DMS79 treated with DMSO at 0.1 percent for 48 hours (cell line): ENCODE measurements at regions not wholly inside any gene's neighbourhood (a gene's known extent, or its start where the extent isn't known, plus 50 kb on each side); places are given as distances from the start of the nearest gene placed in this dataset.

Source experiments
- DNase-seq: peaks from one replicate; lab custom pipeline; 2025; lab: John Stamatoyannopoulos, UW

DNA sequence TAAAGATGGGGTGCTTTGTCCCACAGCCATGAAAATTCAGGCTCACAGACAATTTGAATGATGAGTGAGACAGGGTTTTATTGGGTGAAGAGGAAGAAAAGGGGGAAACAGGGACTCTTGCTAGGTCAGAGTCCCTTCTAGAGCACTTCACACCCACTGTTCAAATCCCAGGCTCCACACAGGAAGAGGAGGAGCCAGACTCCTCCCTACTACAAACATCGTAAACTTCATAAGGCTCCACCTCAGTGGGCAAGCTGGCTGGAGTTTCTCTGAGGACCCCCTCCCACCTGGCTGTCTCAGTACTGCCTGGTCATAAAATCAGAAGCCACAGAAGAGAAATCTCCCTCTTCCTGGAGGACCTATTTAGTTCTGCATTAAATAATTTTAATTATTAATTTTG, 80.3 kb upstream of the KCNMB2 start:
- DNase-seq: no peak

DNA sequence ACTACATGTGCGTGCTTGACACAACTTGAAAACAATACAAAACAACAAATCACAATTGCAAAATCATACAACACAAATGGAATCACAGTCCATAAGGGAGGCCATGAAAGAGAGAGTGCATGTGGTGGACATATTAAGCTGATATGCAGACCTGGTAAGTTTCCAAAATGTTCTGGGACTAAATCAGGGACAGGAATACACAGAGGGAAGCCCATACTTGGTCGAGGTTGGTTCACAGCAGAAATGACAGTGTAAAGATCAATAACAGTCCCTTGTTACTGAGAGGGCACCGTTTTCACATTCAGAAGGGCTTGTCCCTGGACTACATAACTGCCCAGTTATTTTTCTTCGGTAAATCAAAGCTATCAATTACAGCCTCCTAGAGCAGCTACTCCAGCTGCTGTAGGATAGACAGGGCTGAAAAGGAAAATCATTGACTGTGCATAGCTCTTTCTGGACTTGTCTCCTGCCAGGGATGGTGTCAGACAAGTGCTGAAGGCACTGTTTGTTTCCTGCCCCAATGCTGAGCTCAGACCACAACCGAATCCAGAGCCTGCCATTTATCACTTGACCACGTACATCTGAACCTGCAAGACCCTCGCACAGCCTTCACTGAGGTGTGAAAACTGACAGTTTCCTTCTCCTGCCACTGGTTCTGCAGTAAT, 79.5 kb upstream of the KCNMB2 start:
- DNase-seq: no peak

DNA sequence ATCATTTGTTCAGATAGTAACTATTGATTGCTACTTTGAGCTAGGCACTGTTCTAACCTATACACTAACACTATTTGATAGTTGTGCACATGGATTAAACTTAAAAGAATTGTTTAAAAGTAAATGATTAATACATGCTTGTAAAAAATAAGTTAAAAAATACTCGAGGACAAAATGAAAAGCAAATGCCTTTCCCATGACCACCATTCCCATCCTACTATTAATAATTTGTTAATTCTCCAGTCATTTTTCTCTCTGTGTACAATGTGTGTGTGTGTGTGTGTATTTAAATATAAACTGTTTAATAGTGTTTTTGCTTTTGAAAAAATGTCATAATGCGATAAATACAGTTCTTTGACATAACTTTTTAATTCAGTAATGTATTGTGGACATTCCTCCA, 78.7 kb upstream of the KCNMB2 start:
- no peak for DNase-seq

DNA sequence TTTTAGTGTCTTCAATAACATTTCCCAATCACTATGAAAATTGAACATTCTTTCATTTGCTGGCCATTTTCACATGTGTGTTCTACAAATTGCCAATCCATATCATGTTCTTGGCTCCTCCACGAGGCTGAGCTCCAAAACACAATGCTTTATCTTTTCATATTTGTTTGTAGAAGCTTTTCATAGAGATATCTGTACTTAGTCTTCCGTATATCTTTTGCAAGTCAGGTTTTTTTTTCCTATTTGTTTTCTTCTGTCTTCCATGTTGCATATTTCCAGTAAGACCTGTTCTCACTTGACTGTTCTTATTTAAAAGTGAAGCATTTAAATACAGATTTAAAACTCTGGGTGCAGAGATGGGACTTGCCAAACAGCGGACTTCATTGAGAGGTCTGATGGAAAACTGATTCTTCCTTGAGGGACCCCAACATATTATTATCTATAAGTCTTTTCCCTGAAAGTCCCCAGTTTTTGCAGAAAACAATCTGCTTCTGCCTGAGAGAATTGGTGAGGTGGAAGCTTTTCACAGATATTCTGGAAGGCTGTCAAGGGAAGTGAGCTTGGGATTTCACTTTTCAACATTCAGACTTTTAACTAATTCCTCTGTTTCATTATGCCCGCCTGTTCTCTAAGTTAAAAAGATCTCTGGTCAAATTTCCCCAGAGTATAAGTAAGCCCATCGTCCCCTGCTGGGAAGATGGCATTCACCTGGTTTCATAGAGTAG, 77.8 kb upstream of the KCNMB2 start:
- DNase-seq: no peak

DNA sequence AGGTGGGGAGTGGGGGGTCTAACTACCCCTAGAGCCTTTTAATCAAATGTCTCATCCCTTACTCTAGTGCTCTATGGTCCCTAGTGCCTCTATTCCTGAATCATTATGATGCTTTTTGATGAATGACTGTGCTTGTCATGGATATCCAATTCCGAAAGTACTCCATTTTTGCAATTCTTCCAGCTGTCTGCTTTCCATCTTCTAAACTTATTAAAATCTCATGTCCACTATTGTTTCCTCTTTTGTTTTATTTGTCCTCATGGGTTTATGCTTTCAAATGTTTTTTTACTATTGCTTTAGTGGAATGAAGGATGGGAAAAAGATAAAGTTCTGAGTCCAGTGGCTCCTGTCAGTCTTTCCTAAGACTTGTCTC, 77.2 kb upstream of the KCNMB2 start:
- no peak for DNase-seq

DNA sequence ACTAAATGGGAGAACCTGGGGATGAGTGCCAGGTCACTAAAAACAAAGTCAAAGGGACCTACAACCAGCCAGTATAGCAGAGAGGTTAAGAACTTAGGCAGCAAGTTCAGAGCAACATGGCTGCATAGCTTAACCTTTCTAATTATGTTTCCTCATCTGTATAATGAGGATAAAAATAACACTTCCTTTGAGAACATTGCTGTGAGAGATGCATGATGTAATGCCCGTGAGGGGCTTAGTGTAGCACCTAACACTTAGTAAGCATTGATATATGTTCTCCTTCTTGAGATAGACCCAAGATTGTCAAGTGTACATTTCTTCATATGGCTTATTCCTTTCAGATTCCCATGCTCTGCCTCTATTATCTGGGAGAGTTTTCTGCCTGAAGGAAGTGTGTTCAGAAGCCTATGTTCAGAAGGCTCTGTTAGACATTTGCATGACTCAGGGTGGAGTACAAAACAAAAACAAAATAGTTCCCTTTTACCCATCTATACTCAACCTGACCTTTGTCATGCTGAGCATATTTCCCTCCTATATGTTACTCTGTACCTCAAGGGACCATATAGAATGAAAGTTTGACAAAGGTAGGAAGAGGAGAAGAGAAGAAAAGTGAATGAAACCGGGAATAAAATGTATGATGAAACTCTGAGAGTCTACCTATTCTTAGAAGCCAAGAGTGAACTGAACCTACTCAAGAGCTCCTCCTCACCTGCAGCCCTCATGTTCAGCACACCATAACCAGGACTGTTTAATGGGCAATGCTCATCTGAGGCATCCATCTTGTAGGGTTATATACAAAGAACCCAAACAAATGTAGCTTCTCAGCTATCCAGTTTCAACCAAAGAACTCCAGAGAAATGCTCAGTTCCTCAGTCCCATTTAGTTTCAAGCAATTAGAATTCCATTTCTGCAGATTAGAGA, 70.7 kb upstream of the KCNMB2 start:
- no peak for DNase-seq

DNA sequence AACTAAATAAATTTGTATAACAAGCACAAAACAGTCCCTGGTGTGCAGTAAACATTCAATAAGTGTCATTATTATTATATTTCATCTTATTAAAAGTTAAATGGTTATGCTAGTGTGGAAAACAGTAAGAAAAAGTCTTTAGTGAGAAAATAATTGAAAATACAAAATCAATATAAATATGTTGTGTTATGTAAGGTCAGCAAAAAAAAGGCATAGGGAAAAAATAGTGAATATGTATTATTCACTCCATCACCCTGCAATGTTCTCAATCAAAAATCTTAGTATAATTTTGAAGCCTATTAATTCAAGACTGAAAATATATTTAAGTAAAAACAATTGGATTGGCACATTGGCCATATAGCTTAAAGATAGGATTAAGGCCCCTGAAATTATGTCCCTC, 63.3 kb upstream of the KCNMB2 start:
- no peak for DNase-seq

DNA sequence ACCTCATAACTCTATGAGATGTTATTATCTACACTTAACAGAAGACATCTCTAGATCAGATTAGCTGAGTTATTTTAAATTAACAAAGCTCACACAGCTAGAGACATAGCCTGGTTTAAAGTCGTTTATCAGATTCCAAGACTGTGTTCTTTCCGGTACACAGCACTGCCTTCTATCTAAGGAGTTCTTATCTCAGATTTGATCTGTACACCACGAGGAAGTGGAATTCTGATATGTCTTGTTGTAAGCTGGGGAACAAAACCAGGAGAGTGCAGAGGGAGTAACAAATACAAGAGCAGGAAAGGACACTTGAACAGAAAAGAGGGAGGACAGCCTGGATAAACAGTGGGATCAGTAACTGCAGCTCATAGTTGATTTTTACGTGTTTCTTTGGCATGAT, 61.7 kb upstream of the KCNMB2 start:
- no peak for DNase-seq

DNA sequence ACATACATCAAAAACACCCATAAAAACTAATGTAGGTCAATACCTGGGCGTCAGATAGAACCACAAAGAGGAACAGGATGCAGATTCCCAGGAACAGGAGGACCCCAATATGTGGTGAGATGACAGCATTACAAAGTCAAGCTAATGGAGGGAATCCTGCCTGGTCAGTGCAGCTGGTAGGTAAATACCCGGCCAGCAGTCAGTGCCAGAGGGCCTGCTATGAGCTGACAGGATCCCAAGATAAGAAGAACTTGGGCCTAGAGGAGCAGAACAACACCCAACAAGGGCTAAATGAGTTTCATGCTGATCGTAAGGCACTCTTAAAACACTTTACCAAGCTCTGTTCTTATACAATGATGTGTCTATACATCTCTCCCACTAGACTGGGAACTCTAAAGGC, 61.2 kb upstream of the KCNMB2 start:
- no peak for DNase-seq

DNA sequence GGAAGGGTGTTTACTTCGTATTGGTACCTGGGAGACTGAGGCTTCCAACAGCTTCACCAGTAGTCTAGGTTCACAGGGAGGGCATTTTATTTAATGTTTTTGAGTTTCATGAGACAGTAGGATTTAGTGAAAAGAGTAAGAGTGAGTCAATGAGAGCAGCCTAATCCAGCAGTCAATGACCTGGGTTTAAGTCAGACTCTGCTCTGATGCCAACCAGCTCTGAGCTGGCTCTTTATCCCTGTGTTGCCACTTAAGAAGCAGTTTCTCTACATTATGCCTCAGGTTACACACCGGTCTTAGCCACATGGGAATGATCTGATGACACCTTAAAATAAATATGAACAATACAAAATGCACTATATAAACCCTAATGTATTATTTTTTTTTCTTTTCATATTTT, 59.4 kb upstream of the KCNMB2 start:
- no peak for DNase-seq

DNA sequence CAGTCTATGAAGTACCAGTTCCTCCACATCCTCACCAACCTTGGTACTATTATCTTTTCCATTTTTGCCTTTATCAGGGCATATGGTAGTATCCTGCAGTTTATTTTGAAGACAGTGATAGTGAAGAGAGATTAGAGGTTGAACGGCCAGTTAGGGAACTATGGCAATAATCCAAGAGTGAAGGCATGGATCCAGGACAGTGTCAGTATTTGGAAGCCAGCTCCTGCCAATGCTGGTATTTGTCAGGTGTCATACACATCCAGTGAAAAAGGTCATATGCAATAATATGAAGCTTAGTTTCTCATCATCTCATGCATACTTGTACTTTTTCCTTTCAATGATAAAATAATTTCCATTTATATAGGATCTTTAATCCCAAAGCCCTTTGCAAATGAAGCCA, 56.8 kb upstream of the KCNMB2 start:
- DNase-seq: no peak

DNA sequence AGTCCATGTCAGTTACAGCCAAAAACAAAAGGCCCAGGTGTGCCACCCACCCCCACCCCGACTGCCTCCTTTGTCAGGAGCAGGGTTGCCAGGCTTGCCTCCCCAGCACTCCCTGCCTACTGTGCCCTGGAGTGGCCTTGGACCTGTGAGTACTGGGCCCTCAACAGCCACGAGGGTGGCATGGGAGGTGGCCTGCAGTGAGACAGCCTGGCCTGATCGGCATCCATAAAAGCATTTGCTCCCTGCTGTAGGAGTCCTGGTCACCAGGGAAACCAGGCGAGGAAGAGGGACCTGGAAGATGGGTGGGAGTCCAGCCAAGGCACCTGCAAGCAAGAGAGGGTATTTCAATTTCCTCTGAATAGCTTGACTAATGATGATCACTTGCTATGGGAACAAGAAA, 56.4 kb upstream of the KCNMB2 start:
- DNase-seq: no peak

DNA sequence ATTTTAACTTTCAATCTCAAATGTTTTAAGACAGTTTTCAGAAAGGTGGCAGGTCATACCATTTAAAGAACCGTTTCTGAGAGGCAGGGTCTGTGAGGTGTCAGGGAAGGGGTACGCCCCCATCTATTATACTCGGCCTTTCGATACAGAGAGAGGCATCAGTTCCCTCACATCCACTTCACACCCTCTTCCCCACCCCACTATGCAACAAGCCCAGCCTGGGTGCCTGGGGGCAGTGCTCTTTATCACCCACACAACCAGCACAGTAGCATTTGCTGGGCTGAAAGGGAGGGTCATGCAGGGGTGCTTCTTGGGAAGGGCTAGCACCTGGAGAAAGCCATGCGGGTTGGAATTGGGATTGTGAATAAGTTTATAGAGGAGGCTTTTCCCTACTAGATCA, 56.0 kb upstream of the KCNMB2 start:
- no peak for DNase-seq

DNA sequence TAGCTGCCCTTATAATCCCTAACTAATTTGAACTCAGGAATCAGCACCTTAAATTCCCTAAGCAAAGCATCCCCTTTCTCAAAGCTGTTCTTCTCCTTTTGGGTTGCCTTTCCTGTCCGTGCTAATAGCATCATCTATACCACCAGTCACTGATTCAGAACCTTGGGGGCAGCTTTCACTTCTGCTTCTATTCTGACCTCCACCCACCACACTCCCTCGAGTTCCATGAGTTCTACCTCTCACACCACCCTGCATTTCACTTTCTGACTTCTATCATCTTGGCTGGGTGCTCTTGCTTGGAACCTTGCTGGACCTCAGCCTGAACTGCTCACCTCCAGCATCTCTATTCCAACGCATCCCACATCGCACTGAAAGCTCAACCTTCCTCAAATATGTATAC, 55.4 kb upstream of the KCNMB2 start:
- no peak for DNase-seq

DNA sequence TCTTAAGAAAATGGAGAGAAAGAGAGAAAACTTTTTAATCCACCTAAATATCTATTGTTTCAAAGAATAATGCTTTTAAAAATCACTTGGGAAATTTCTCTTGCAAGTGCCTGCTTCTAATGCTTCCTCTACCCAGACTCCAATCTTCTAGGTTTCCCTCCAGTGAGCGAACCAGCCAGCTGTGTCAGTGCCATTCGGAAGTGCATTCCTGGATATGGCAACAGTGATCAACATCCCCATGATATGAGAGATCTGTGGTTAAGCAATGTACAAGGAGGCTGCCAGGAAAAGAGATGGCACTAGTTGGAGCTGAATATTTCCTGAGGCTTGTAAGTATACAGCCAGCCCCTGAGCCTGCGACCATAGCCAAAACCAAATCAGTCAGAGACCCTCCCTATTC, 53.3 kb upstream of the KCNMB2 start:
- DNase-seq: no peak

DNA sequence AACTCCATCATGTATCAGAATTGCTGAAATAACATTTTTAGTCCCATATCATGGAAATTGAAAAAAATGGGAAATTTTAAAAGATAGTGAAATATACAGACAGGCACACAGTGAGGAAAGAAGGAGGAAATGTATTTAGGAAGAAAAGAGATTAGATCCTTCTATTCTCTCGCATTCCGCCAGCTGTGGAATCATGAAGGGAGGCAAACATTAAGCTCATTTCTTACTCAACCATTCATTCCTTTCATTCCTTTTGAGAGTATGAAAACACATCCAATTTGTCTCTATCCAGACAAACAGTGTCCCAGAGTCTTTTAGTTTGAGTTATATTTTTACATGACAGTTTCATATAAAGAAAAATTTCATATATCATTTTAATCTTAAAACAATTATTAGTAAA, 52.5 kb upstream of the KCNMB2 start:
- no peak for DNase-seq

DNA sequence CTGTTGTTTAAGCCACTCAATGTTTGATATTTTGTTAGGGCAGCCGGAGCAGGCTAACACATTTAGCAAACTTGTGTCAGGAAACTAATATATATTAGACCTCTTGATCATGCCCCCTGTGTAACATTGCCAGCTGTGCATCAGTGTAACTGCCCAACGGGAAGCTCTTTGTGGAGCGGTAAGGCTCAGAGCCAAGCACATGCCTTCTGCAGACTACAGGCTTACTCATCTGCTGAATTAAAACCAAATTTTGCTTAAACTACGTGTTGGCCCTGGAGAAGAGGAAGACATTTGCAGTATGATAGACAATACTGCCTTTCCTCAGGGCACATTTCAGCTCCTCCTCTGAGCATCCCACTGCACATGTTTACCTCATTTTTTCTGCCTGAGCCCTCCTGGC, 50.5 kb upstream of the KCNMB2 start:
- DNase-seq: no peak
